ENCODE measurements at regions not wholly inside any gene's neighbourhood (a gene's known extent, or its start where the extent isn't known, plus 50 kb on each side); places are given as distances from the start of the nearest gene placed in this dataset.

DNA sequence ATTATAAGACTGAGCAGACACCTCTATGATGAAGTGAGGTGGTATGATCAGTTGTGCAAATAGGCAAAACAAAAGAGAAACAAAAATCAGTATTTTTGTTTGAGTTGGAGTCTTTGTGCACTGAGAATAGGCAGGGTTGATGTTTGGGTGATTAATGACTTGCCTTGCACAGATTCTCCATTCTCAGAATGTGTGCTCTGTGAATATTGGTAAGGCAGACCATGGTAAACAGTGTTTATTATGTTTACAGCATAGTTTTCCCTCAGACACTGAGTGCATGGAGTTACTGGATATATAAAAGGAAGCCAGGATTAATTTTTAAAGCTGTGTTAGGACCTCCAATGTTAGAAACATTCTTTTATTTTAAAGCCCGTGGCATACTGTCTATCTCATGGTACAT, 240.2 kb upstream of the MAGEB16 start:
- TF ChIP-seq, protein P1, sequence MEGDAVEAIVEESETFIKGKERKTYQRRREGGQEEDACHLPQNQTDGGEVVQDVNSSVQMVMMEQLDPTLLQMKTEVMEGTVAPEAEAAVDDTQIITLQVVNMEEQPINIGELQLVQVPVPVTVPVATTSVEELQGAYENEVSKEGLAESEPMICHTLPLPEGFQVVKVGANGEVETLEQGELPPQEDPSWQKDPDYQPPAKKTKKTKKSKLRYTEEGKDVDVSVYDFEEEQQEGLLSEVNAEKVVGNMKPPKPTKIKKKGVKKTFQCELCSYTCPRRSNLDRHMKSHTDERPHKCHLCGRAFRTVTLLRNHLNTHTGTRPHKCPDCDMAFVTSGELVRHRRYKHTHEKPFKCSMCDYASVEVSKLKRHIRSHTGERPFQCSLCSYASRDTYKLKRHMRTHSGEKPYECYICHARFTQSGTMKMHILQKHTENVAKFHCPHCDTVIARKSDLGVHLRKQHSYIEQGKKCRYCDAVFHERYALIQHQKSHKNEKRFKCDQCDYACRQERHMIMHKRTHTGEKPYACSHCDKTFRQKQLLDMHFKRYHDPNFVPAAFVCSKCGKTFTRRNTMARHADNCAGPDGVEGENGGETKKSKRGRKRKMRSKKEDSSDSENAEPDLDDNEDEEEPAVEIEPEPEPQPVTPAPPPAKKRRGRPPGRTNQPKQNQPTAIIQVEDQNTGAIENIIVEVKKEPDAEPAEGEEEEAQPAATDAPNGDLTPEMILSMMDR (conservative IDR thresholded peaks at IDR 0.05 in 1 of 2, IDR thresholded peaks at IDR 0.05 in 1 of 2; ENCODE audit: low read depth in 1 of 2, low read length in 2 of 2) = no peak
- TF ChIP-seq EZH2 (IDR thresholded peaks at IDR 0.05; ENCODE audit: low read length, missing control alignments) = no peak
